Superior temporal gyrus (tissue), 1 donor: ENCODE measurements at regions not wholly inside any gene's neighbourhood (a gene's known extent, or its start where the extent isn't known, plus 50 kb on each side); places are given as distances from the start of the nearest gene placed in this dataset.
A peak's percentile ranks its signal among the peaks of the same experiment; 100 is the strongest.

Source experiments
- DNase-seq: peaks from one replicate; pipeline ENCODE4 v3.0.0-alpha.2; 2016; ENCODE audit errors: extremely low spot score

DNA sequence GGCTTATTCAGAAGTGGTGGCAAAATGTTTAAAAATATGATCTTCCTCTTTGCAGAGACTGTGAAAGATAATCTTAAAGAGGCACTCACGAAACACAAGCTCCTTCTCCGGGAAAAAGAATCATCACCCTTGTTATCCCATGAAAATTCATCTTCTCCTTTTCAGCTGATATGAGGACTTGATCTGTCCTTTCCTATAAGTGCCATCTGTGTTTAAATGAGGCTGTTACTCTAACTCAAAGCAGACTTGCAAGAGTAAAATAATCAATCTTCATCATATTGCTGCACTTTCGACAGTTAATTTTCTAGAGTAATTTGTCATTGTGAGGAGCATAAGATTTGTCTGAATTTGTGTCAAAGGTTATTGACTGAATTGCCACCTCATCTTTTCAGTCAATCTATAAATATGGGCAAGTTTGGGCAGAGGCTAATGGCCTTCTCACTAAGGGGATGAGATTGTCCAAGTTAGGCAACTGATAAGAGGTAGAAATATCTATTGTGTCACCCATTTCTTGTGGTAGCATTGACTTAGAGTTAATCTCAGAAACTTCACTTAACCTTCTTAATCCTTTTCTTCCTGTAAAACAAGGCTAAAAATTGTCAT, 452.9 kb downstream of the GRXCR1 start:
- no peak for DNase-seq

DNA sequence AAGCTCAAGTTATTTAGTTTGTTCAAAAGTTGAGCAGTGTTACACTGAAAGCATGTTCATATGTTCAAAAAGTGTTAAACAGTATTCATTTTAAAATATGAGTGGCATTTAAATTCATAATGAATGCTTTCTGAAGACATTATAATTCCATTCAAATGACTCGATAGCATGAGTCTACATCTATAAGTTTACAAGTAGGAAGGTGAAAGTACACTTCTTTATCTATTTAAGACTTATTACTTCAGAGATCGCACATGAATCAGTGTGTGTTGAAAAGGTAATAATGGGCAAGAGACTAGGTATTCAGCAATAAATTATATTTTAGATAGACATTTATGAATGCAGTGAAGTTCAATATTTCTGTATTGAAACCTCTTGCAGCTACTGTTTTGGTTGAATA, 456.1 kb downstream of the GRXCR1 start:
- no peak for DNase-seq

- no peak for DNase-seq
Observed at GRCh38 chr4:43351970-43352806, 459.7 kb downstream of the GRXCR1 start.

DNA sequence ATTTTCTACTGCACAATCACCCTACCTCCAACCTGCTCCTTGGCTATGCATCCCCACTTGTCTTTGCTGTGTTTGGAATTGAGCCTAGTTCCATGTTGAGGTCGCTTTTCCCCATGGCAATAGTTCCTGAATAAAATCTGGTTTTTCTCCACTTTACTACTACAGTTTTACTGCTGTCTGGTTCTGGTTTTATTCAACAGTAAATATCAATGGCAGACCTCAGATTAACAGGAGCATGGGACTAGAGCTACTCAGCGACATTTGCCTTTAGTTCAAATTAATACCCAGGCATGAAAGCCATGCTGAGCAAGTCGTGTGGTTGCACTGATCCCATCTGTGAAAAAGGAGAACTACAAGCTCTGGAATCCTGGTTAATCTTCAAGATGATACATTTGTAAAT, 460.3 kb downstream of the GRXCR1 start:
- DNase-seq, result no peak

DNA sequence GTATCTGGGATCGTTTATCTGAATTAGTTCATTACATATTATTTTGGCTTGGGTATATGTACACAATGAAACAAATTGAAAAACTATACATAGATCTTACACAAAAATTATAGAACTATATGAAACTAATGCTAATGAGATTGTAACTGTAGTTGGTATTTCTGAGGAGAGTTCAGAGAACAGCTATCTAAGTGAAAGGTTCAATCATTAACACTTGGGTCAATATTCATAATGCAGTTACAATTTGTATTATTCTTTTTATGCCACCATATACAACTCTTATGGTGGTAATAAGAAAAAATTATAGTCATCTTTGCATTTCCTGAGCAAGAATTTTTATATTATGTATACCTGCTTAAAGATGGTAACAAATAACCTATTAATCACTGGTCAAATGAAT, 461.0 kb downstream of the GRXCR1 start:
- no peak for DNase-seq

GRCh38 chr4:43356786-43357185, 464.3 kb downstream of the GRXCR1 start:
- DNase-seq, result no peak

DNA sequence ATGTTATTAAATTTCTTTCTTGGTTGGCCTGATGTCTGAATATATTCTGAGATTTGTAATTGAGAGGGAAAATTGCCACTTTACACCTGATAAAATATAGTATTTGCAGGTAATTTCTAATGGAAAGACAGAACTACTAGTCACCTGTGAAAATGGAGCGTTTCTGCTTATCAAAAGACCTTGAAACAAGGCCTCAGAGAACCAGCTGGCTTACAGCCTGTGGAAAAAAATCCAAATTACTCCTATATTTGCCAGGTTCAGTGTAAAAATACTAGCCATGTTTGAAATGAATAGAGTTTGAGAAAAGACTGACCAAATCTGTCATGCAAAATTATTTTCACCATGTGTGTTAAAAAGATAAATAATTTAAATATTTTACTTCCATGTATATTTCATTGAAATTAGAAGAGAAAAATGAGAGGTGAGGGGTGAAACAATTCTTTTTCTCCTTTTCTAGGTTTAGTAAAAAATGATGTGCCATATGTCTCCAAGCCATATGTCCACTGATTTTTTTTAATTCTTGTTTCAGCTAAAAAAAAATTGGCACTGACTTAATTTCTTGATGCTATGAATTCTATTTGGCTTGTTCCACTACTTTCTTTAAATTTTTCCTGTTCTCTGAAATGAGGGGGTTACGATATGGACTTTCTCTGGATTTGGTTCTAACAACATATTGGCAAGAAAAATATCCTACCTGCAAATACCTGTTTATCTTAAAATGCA, 464.9 kb downstream of the GRXCR1 start:
- DNase-seq, result peak; percentile 59

GRCh38 chr4:43360296-43360695, 467.8 kb downstream of the GRXCR1 start:
- no peak for DNase-seq

GRCh38 chr4:43362875-43363636, 470.5 kb downstream of the GRXCR1 start:
- no peak for DNase-seq

- no peak for DNase-seq
Observed at GRCh38 chr4:43369036-43369594, 476.6 kb downstream of the GRXCR1 start.

- DNase-seq, result no peak
Observed at GRCh38 chr4:43373201-43373600, 480.7 kb downstream of the GRXCR1 start.

DNA sequence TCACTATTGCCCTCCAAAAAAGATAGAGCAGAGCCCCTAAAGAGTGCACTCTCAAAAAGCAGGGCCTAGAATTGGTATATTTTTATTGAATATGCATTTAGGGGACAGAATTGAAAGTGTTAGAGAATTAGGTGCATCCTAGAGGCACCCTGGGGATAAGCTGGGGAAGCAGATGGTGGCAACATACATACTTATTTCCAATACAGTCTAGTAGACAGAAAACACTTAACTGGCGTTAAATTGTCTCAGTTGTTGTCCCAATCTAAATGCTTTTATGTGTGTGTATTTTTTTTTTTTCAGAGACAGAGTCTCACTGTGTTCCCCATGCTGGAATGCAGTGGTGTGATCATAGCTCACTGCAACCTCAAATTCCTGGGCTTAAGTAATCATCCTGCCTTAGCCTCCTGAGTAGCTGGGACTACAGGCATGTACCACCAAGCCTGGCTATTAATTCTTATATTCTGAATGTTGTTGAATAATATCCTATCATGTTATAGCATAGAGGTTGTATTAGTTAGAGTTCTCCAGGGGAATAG, 481.8 kb downstream of the GRXCR1 start:
- DNase-seq, result no peak

- peak; percentile 49 for DNase-seq
Observed at GRCh38 chr4:43379016-43379415, 486.5 kb downstream of the GRXCR1 start.

DNA sequence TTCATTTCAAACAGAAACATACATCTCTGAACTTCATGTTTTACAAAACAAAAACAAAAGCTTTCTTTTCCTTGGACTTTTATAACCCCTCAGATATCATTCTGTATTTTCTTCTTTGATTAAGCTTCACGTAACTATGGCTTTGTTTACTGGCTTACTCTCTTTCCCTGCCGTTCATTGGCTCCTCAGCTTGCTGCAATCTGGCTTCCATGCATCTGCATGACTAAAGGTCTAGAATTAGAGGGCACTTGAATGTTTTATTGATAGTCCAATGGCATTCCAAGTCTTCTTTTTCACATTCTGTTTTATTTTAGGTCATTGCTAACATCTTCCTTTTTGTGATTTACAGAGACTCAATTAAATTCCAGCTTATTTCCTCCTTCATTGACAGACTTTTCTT, 487.6 kb downstream of the GRXCR1 start:
- DNase-seq, result no peak

DNA sequence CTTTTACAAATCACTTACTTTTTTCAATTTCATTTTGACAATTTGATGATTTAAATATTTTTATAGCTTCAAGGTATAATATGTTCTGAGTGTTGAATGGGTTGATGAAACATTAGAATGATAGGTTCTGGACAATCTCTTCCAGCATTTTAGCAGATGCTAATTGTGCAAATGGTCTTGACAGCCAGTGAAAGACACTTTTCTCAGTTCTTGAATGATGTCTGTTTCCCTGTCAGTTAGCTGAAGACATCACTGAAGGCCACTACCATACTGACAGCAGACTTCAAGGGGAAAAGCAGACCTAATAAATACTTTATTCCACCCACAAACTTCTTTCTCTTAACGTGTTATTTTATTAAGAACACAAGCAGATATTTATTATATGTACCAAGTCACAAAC, 498.6 kb downstream of the GRXCR1 start:
- DNase-seq, result no peak

- no peak for DNase-seq
Observed at GRCh38 chr4:43394976-43395375, 502.5 kb downstream of the GRXCR1 start.

DNA sequence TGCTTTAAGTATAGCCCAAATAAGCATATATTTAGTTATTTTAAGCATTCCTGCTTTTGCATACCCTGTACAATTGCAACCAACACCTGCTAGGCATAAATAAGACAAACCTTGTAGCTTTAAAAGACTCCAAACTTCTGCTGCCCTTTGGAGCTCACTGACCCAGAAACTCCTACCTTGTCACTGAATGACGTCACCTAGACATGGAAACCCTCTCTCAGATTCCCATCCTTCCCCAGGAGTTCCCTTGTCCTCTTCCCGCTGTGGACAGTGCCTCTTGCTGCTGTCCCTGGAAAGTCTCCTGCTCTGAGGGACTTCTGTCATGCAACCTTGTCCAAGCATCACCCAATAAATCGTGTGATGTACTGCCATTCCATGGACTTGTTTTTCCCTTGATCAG, 507.2 kb downstream of the GRXCR1 start:
- no peak for DNase-seq

DNA sequence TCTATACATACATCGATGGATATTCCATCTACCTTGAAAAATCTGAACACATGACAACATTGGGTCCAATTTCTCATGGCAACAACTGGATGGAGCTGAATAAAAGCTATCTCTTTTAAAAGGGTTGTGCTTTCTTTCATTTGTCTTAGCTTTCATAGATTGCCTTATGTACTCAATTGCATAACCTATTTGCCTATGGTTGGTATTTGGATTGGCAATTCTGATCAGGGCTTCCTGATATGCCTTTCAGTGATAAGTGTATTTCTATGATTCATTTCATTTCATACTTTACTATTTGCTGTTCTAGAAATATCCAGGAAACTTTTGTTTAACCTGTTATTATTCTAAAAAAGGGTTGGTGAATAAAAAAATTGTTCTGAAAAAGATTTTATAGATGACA, 509.9 kb downstream of the GRXCR1 start:
- DNase-seq, result no peak

- no peak for DNase-seq
Observed at GRCh38 chr4:43410636-43411035, 518.1 kb downstream of the GRXCR1 start.

DNA sequence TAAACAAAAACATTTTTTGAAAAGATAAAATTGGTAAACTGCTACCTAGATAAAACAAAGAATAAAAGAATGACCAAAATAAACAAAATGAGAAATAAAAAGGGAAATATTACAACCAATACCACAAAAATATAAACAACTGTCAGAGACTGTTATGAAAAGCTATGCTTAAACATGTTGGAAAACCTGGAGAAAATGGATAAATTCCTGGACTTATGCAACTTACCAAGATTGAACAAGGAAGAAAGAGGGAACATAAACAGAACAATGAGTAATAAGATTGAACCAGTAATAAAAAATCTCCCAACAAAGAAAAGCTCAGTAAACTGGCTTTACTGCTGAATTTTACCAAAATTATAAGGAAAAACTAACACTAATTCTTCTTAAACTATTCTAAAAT, 518.7 kb downstream of the GRXCR1 start:
- DNase-seq, result no peak

GRCh38 chr4:43423276-43423675, 530.8 kb downstream of the GRXCR1 start:
- DNase-seq, result no peak

DNA sequence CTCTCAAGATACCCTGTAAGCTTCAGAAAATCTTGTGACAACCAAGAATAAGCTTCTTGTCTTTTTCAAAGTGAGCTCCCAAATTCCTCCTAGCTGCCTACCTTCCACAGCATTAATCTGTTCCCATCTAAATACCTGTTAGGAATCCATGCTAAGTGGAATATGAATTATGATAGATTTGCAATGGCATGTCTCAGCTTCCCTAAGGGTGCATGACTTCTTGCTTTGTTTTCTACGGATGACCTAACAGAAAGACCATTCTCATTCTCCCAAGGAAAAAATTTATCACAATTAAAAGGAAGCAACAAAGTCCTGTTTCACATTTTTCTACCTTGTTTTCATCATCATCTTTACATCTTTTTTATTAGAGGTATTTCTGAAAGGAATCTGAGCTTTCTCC, 532.7 kb downstream of the GRXCR1 start:
- no peak for DNase-seq
